T-helper 1 cell (primary cell): ENCODE measurements at regions not wholly inside any gene's neighbourhood (a gene's known extent, or its start where the extent isn't known, plus 50 kb on each side); places are given as distances from the start of the nearest gene placed in this dataset.
"Not testable (repeated sequence)": the region's sequence is repeated elsewhere in the genome, so short reads cannot be mapped to it uniquely, and the experiment has no call there.

Experiments used
- DNase-seq, 5 donors: peaks; one replicate each; pipeline ENCODE4 v3.0.0-alpha.2; 2012 to 2020

DNA sequence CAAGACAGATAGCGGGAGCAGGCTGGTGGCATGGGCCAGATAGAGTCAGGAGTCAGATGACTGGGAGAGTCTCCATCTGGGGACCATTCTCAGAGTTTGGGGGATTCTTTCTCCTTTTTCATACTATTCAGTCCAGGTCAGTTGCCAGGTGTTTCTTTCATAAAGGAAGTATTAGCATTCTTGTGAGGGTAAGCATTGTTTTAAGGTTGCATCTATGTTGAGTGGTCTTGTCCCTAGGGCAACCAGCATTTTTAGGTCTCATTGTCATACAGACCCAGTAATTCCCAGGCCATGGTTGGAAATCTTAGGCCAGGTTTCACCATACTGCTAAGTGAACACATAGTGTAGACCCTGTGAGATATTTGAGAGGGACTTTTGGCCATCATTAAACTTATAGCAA, 122.3 kb upstream of the POC5 start:
- no peak for DNase-seq

DNA sequence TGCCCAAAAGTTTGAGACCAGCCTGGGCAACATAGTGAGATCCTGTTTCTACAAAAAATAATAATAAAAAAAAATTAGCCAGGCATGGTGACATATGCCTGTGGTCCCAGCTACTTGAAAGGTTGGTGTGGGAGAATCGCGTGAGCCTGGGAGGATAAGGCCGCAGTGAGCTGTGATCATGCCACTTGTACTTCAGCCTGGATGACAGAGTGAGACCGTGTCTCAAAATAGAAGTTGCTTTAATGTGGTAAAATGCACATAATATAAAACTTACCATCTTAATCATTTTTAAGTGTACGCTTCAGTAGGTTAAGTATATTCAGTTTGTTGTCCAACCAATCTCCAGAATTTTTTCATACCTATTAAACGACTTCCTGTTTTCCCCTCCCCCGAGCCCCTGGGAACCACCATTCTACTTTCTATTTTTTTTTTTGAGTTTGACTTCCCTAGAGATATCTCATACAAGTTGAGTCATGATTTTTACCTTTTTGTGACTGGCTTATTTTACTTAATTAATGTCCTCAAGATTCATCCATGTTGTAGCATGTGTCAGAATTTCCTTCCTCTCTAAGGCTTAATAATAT, 120.1 kb upstream of the POC5 start:
- no peak for DNase-seq

DNA sequence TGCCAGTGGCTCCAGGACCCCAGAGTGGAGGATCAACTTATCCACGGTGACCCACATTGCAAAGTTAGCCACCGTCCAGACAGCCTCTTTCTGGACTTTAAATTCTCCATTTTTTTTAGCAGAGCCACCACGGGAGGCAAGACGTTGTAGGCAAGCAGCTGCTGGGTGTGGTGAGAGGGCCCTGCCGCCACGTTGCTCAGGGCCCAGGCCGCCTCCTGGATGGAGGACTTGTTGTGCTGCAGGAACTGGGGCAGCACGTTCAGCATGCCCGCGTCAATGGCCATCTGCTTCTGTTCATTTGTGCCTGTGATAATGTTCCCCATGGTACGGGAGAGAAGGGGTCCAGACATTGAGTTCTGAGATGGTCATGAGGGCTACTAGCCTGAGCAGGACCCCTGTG, 114.3 kb upstream of the POC5 start:
- no peak for DNase-seq

DNA sequence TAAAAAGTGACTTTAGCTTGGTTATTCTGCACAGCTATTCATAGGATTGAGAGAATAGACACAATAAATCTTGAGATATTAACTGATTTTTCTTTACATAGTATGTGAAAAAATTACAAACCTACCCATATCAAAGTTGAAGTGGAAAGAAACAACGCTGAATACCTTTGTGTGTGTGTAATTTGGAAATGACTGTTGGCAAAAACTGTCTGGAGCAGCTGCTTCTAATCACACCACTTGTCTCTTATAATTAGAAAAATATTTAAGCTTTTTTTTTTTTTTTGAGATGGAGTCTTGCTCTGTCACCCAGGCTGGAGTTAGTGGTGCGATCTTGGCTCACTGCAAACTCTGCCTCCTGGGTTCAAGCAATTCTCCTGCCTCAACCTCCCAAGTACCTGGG, 110.8 kb upstream of the POC5 start:
- no peak for DNase-seq

DNA sequence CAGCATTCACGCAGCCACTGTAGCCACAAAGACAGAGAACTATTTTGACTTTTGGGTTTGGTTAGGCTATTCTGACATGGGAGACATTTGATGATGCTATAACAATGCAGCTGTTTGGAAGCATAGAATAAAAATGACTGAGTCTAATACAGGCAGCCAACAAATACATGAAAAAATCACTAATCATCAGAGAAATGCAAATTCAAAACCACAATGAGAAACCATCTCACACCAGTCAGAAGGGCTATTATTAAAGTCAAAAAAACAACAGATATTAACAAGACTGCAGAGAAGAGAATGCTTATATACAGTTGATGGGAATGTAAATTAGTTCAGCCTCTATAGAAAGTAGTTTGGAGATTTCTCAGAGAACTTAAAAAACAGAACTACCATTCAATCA, 107.1 kb upstream of the POC5 start:
- no peak for DNase-seq

DNA sequence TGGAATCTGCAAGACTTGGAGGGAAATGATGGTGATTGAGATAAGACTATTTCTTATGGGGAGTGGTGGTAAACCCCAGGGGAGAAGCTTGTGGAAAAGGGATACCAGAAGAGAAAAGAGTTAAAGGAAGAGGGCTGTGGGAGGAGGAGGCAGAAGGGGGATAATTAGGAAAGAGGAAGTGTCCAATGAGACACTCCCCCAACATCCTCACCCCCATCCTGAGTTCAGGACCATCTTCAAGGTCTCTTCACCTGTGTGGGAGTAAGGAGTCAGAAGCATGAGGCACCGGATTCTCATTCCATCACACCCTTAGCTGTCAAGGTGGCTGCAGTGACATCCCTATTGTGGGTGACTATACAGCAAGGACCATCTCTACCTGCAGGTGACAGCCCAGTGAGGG, 106.6 kb upstream of the POC5 start:
- no peak for DNase-seq

DNA sequence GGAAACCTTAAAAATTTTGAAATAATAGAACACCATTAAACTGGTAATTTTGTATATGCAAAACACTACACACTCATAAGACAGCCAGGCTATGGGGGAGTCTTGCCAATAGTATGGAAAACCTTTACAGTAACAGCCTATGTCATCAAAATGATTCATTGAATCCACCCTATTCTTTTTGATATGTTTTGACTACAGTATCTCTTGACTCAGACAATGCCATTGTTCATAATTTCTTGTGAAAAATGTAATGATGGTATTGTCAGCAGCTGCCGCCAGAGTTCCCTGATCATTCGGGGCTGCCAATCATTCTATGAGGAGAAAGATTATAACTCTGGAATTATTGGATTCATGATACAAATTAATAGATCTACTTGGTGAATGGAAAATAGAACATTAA, 101.4 kb upstream of the POC5 start:
- DNase-seq: no peak

DNA sequence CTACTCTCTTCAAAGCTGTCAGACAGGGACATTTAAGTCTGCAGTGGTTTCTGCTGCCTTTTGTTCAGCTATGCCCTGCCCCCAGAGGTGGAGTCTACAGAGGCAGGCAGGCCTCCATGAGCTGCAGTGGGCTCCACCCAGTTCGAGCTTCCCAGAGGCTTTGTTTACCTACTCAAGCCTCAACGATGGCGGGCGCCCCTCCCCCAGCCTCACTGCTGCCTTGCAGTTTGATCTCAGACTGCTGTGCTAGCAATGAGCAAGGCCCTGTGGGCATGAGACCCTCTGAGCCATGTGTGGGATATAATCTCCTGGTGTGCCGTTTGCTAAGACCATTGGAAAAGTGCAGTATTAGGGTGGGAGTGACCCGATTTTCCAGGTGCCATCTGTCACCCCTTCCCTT, 82.5 kb upstream of the POC5 start:
- DNase-seq: not testable (repeated sequence)

DNA sequence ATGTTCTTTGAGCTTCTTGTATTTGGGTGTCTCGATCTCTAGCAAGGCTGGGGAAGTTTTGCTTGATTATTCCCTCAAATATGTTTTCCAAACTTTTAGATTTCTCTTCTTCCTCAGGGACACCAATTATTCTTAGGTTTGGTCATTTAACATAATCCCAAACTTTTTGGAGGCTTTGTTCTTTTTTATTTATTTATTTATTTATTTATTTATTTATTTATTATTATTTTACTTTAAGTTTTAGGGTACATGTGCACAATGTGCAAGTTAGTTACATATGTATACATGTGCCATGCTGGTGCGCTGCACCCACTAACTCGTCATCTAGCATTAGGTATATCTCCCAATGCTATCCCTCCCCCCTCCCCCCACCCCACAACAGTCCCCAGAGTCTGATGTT, 52.1 kb upstream of the POC5 start:
- not testable (repeated sequence) for DNase-seq
